A673 (cell line): ENCODE measurements at regions not wholly inside any gene's neighbourhood (a gene's known extent, or its start where the extent isn't known, plus 50 kb on each side); places are given as distances from the start of the nearest gene placed in this dataset.

ENCODE experiments used
- BruUV-seq: library from RNA; stranded (reverse); fragments of 400-500 nt; replicated peaks from 2 replicates; lab custom pipeline; 2021; lab: Mats Ljungman, UMichigan
- CTCF ChIA-PET: fragments of 300-600 bp; sonication (Branson Sonifier 250); formaldehyde crosslinking; loops from one replicate; lab custom pipeline; 2022; ENCODE audit warnings: antibody characterized with exemption; lab: Charles Lee
- POLR2A ChIA-PET: fragments of 300-600 bp; sonication (Branson Sonifier 250); formaldehyde crosslinking; loops from one replicate; lab custom pipeline; 2022; ENCODE audit warnings: antibody characterized with exemption; ENCODE audit not compliant: low non-redundant PET; lab: Charles Lee
- DNase-seq: peaks from one replicate; pipeline ENCODE4 v3.0.0-alpha.2; 2015; ENCODE audit warnings: low spot score
- H3K27ac ChIP-seq: fragments of 200-600 bp; sonication (generic); 2 replicates; pipeline ENCODE4 v1.5.1; 2016; ENCODE audit warnings: mixed run types, low read depth, mild to moderate bottlenecking, mixed read lengths, antibody characterized with exemption, low read length; ENCODE audit not compliant: poor library complexity, severe bottlenecking
- H3K27me3 ChIP-seq: fragments of 200-600 bp; sonication (generic); replicated peaks from 2 replicates; pipeline ENCODE4 v1.6.1; 2017; ENCODE audit warnings: mixed run types, low read depth, mild to moderate bottlenecking, mixed read lengths, antibody characterized with exemption, low read length; ENCODE audit not compliant: insufficient read depth, poor library complexity
- H3K36me3 ChIP-seq: fragments of 200-600 bp; sonication (generic); 2 replicates; pipeline ENCODE4 v1.6.1; 2016; ENCODE audit warnings: mixed run types, mild to moderate bottlenecking, mixed read lengths, antibody characterized with exemption, low read length; ENCODE audit not compliant: insufficient read depth, poor library complexity, severe bottlenecking
- H3K4me1 ChIP-seq: fragments of 200-600 bp; sonication (generic); 2 replicates; pipeline ENCODE4 v1.6.1; 2017; ENCODE audit warnings: mixed run types, mild to moderate bottlenecking, mixed read lengths, antibody characterized with exemption, low read length; ENCODE audit not compliant: insufficient read depth, poor library complexity, severe bottlenecking
- H3K4me3 ChIP-seq: fragments of 200-600 bp; sonication (generic); 2 replicates; pipeline ENCODE4 v1.5.1; 2016; ENCODE audit warnings: low read depth, mixed run types, mild to moderate bottlenecking, mixed read lengths, low read length; ENCODE audit not compliant: poor library complexity, severe bottlenecking
- H3K9me3 ChIP-seq: fragments of 200-600 bp; sonication (generic); 2 replicates; pipeline ENCODE4 v1.6.1; 2016; ENCODE audit warnings: mixed run types, low read depth, mild to moderate bottlenecking, mixed read lengths, antibody characterized with exemption, low read length; ENCODE audit not compliant: poor library complexity, severe bottlenecking
- EZH2 ChIP-seq: fragments of 200-600 bp; sonication (generic); IDR thresholded peaks from 2 replicates; pipeline ENCODE4 v1.6.1; 2017; ENCODE audit warnings: borderline replicate concordance, low read depth, mild to moderate bottlenecking, mixed read lengths, antibody characterized with exemption, low read length; ENCODE audit not compliant: poor library complexity, severe bottlenecking
- intact Hi-C: fragments of 100-400 bp; cut with micrococcal nuclease; formaldehyde crosslinking; loops from one replicate; pipeline ENCODE4 v1.10.0; 2022; ENCODE audit not compliant: unreplicated experiment
- TF ChIP-seq, protein P1 (sequence below): fragments of 300-800, 200-600 bp; sonication (generic); conservative IDR thresholded peaks from 2 replicates; pipeline ENCODE4 v1.5.1; 2017; ENCODE audit warnings: low read depth, mild to moderate bottlenecking, antibody characterized with exemption, low read length, moderate library complexity, mixed read lengths

DNA sequence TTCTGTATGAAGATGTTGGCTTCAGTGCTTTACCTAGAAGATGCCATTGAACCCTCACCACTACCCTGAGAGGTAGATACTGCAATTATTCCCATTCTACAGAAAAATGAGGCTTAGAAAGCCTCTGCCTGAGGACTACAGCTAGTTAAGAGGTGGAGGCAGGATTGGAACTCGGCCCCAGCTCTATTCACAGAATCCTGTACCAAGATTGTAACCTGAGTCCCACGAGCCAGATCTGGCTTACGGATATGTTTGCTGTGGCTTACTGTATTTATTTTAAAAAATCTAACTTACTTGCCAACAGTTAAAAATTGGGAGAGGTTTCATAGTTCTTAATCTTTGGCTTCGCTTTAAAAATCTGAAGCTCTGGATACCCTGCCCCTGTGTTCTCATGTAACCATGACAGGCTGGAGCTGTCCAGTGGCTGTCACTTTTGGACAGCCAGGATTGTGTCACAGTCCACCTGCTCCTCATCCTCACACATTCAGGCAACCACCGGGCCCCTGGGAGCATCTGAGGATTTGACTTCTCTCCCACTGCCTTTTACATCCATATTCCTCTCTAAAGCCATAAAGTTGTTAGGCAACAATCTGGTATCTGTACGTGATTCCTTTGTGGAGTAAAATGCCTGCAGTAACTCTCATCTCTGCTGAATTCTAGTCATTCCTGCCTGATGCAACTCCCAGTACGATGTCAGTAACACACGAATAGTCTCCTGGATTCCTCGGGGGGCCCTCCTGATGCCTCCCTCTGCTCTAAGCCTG, 160.8 kb upstream of the SERP2 start:
- intact Hi-C loops, result no loop called here
- H3K9me3 ChIP-seq, result no peaks in the 10 kb centered on the region
- POLR2A ChIA-PET, result no interaction called here
- no peaks in the 10 kb centered on the region for H3K4me1 ChIP-seq
- no peak overlapping the region for H3K4me3 ChIP-seq
- no TSS peak for BruUV-seq
- no peak for TF ChIP-seq EZH2
- TF ChIP-seq, protein P1, sequence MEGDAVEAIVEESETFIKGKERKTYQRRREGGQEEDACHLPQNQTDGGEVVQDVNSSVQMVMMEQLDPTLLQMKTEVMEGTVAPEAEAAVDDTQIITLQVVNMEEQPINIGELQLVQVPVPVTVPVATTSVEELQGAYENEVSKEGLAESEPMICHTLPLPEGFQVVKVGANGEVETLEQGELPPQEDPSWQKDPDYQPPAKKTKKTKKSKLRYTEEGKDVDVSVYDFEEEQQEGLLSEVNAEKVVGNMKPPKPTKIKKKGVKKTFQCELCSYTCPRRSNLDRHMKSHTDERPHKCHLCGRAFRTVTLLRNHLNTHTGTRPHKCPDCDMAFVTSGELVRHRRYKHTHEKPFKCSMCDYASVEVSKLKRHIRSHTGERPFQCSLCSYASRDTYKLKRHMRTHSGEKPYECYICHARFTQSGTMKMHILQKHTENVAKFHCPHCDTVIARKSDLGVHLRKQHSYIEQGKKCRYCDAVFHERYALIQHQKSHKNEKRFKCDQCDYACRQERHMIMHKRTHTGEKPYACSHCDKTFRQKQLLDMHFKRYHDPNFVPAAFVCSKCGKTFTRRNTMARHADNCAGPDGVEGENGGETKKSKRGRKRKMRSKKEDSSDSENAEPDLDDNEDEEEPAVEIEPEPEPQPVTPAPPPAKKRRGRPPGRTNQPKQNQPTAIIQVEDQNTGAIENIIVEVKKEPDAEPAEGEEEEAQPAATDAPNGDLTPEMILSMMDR, result no peak
- DNase-seq, result no peak
- no peaks in the 10 kb centered on the region for H3K36me3 ChIP-seq
- H3K27ac ChIP-seq, result no peak overlapping the region
- H3K27me3 ChIP-seq, result no peaks in the 10 kb centered on the region
- CTCF ChIA-PET, result no interaction called here

DNA sequence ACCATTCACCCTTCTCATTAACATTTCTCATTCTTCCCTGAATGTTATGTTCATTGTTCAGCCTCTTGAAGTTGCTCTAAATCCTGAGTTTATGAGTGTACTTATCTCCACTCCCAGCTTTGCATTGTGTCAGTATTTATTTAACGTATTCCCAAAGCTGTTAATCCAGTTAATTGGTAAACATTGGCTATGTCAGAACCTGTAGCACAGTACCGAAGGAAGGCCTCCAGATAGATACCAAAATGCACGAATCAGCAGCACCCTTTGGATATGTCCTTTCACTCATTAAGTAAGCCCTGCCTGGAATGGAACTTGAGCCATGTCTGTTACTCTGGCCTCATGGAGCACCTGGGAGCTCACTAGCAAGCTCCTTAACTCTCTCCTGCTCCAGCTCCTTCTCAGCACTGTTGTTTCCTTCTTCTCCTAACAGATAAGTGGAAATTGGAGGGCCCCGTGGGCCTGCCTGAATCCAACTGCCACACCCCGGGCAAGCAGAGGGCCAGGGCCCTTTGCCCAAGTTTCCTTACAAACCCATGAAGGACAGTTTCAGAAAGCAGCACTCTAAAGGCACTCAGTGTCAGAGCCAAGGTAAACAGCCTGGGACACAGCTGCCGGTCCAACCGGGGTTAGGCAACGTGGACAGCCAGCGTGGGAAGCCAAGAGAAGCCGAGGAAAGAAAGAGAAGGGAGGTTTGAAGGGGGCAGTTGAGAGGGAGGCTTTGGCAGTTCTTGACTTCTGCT, 155.0 kb upstream of the SERP2 start:
- Histone ChIP-seq H3K4me1 (no peaks in the 10 kb centered on the region), H3K9me3 (no peaks in the 10 kb centered on the region), H3K27ac (no peak overlapping the region), H3K36me3 (no peaks in the 10 kb centered on the region), H3K27me3 (no peaks in the 10 kb centered on the region), H3K4me3 (no peak overlapping the region)
- CTCF ChIA-PET, result no interaction called here
- POLR2A ChIA-PET, result no interaction called here
- intact Hi-C loops, result no loop called here
- TF ChIP-seq, protein P1, result no peak
- no peak for TF ChIP-seq EZH2
- no peak for DNase-seq
- BruUV-seq, result no TSS peak

- POLR2A ChIA-PET, result no interaction called here
- H3K27ac ChIP-seq, result no peak overlapping the region
Observed at GRCh38 chr13:44219577-44220548, 153.8 kb upstream of the SERP2 start.

More at GRCh38 chr13:44219577-44220548, 153.8 kb upstream of the SERP2 start:
- Histone ChIP-seq H3K9me3 (no peaks in the 10 kb centered on the region), H3K27me3 (no peaks in the 10 kb centered on the region), H3K4me1 (no peaks in the 10 kb centered on the region), H3K4me3 (no peak overlapping the region), H3K36me3 (no peaks in the 10 kb centered on the region)
- CTCF ChIA-PET, result no interaction called here
- TF ChIP-seq EZH2, result no peak
- TF ChIP-seq, protein P1, result no peak
- BruUV-seq, result no TSS peak
- DNase-seq, result no peak
- intact Hi-C loops, result no loop called here
